ENCODE measurements at regions not wholly inside any gene's neighbourhood (a gene's known extent, or its start where the extent isn't known, plus 50 kb on each side); places are given as distances from the start of the nearest gene placed in this dataset.

DNA sequence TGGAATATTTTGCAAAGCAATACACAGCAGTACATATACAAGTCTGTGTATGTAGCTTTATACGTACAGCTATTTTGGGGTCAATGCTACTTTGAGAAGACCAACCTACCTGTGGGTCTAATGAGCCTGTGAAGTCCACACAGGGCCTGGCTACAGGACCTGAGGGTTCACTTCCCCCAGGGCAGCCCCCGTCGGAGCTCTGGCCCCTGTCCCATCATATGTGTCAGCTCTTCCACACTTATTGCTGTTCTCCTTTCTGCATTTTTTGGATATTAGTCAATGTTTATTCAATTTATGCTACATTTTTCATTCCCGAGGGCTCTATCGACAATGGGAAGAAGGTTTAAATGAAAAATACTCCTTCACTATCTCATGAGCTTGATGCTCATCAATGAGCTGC, 1473.6 kb downstream of the BRD1 start:
- ATAC-seq (no peak), DNase-seq (no peak)
- Mint-ChIP-seq H3K9me3 (no peaks in the 10 kb centered on the region), H3K27me3 (ENCODE audit: low read depth in 2 of 2) (peaks cover 12 to 15% of the 10 kb centered on the region in 2 donors), H3K27ac (no peak overlapping the region), H3K4me1 (no peaks in the 10 kb centered on the region), H3K36me3 (no peaks in the 10 kb centered on the region), H3K4me3 (no peak overlapping the region)
- no peaks in the 10 kb centered on the region for H3K36me3 ChIP-seq (ENCODE audit: control insufficient read depth, insufficient read depth, low read length)
- H3K27ac ChIP-seq (ENCODE audit: low read length), result no peak overlapping the region
- no peaks in the 10 kb centered on the region for H3K9me3 ChIP-seq (ENCODE audit: control insufficient read depth, insufficient read depth, low read length)
- TF ChIP-seq, protein P1, sequence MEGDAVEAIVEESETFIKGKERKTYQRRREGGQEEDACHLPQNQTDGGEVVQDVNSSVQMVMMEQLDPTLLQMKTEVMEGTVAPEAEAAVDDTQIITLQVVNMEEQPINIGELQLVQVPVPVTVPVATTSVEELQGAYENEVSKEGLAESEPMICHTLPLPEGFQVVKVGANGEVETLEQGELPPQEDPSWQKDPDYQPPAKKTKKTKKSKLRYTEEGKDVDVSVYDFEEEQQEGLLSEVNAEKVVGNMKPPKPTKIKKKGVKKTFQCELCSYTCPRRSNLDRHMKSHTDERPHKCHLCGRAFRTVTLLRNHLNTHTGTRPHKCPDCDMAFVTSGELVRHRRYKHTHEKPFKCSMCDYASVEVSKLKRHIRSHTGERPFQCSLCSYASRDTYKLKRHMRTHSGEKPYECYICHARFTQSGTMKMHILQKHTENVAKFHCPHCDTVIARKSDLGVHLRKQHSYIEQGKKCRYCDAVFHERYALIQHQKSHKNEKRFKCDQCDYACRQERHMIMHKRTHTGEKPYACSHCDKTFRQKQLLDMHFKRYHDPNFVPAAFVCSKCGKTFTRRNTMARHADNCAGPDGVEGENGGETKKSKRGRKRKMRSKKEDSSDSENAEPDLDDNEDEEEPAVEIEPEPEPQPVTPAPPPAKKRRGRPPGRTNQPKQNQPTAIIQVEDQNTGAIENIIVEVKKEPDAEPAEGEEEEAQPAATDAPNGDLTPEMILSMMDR (IDR thresholded peaks at IDR 0.05), result no peak
- H3K27me3 ChIP-seq (ENCODE audit: control insufficient read depth, insufficient read depth, low read length), result no peaks in the 10 kb centered on the region
- no peaks in the 10 kb centered on the region for H3K4me1 ChIP-seq (ENCODE audit: control insufficient read depth, insufficient read depth, low read length)
- intact Hi-C loops (cut with micrococcal nuclease), result no loop called here
- no peak overlapping the region for H3K4me3 ChIP-seq (ENCODE audit: low read length)
- WGBS (ENCODE audit: insufficient coverage), result 100% methylated on average over 3 of the region's 5 CpGs

DNA sequence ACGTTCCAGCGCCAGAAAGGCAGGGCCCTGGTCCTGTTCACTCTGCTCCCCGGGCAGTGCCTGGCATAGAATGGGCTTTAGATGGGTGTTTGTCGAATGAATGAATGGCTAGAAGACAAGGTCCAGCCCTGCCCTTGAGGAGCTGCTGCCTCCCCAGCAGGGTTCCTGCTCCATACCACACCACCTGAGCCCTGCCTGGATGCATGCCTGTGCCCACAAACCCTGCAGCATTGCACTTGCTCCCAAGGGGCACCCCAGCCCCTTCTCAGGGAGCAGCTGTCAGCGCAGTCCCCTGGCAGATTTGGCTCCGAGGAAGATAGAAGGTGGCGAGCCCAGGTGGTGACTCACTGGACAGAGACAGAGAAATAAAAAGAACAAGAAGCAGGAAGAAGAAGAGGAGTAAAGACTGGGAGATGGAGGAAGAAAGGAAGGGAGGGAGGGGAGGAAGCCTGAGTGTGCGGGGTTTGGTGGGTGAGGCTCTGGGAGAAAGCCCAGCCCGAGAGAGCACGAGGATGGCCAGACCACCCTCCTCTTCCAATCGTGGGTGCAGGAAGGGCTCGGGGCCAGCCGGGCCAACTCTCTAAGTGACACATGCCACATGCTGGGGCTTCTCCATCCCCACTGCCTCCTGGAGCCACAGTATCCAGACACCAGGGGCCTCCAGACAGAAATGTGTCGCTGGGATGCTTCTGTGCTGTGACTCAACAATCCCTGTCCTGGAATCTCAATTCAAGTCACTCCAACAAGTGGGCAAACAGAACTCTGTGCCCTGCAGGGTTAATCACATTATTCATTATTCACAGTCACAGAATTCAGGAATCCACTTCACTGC, 1474.3 kb downstream of the BRD1 start:
- no peak overlapping the region for H3K4me3 ChIP-seq (ENCODE audit: low read length)
- TF ChIP-seq, protein P1 (IDR thresholded peaks at IDR 0.05), result no peak
- no peak overlapping the region for H3K27ac ChIP-seq (ENCODE audit: low read length)
- no peaks in the 10 kb centered on the region for H3K9me3 Mint-ChIP-seq
- no peak overlapping the region for H3K4me3 Mint-ChIP-seq
- intact Hi-C loops (cut with micrococcal nuclease), result no loop called here
- H3K9me3 ChIP-seq (ENCODE audit: control insufficient read depth, insufficient read depth, low read length), result no peaks in the 10 kb centered on the region
- no peaks in the 10 kb centered on the region for H3K27me3 ChIP-seq (ENCODE audit: control insufficient read depth, insufficient read depth, low read length)
- H3K36me3 Mint-ChIP-seq, result no peaks in the 10 kb centered on the region
- no peak overlapping the region for H3K27ac Mint-ChIP-seq
- DNase-seq (no peak), ATAC-seq (no peak)
- 76% methylated on average over 14 of the region's 14 CpGs for WGBS (ENCODE audit: insufficient coverage)
- H3K36me3 ChIP-seq (ENCODE audit: control insufficient read depth, insufficient read depth, low read length), result no peaks in the 10 kb centered on the region
- no peaks in the 10 kb centered on the region for H3K4me1 Mint-ChIP-seq
- H3K4me1 ChIP-seq (ENCODE audit: control insufficient read depth, insufficient read depth, low read length), result no peaks in the 10 kb centered on the region
- peaks cover 12 to 15% of the 10 kb centered on the region in 2 donors for H3K27me3 Mint-ChIP-seq (ENCODE audit: low read depth in 2 of 2)

DNA sequence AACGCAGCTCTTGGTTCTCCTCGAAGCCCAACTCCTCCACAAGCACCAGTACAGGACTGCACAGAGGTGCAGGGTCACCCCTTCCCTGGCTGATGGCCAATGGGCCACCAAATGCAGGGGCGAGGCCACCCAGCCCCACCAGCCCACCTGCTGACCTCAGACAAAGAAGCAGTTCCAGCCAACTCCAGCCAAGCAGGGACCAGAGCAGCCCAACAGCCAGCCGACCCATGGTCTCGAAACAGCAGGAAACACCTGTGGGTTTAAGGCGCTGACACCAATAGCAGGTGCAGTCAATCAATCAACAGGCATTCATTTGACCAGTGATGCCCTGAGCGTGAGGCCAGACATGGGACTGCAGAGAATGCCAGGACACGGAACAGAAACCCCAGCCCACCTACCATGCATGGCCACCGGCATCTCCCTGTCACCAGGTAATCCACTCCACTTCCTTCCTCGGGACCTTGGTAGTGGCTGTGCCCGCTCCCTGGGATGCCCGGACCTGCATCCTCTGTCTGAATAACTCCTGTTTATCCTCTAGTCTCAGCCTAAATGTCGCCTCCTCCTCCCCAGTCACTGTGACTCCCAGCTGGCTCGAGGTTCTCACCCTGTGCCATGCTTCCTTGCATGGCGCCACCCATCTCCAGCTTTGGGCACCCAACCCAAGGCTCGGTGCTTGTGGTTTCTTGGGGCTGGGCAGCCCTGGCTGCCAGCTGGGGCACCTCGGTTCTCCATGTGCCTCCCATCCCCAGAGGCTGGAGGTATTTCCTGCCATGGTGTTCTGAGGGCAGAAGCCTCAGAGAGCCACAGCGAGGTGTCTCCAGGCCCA, 1475.4 kb downstream of the BRD1 start:
- DNase-seq (no peak), ATAC-seq (no peak)
- no peaks in the 10 kb centered on the region for H3K36me3 Mint-ChIP-seq
- no peaks in the 10 kb centered on the region for H3K4me1 ChIP-seq (ENCODE audit: control insufficient read depth, insufficient read depth, low read length)
- no peaks in the 10 kb centered on the region for H3K4me1 Mint-ChIP-seq
- H3K27me3 Mint-ChIP-seq (ENCODE audit: low read depth in 2 of 2), result peaks cover 12 to 15% of the 10 kb centered on the region in 2 donors
- intact Hi-C loops (cut with micrococcal nuclease), result no loop called here
- TF ChIP-seq, protein P1 (IDR thresholded peaks at IDR 0.05), result no peak
- 68% methylated on average over 18 of the region's 18 CpGs for WGBS (ENCODE audit: insufficient coverage)
- no peak overlapping the region for H3K27ac ChIP-seq (ENCODE audit: low read length)
- no peak overlapping the region for H3K4me3 Mint-ChIP-seq
- no peaks in the 10 kb centered on the region for H3K9me3 ChIP-seq (ENCODE audit: control insufficient read depth, insufficient read depth, low read length)
- H3K27me3 ChIP-seq (ENCODE audit: control insufficient read depth, insufficient read depth, low read length), result no peaks in the 10 kb centered on the region
- no peak overlapping the region for H3K4me3 ChIP-seq (ENCODE audit: low read length)
- no peak overlapping the region for H3K27ac Mint-ChIP-seq
- no peaks in the 10 kb centered on the region for H3K36me3 ChIP-seq (ENCODE audit: control insufficient read depth, insufficient read depth, low read length)
- H3K9me3 Mint-ChIP-seq, result no peaks in the 10 kb centered on the region
